PFSK-1 (cell line): ENCODE measurements at regions not wholly inside any gene's neighbourhood (a gene's known extent, or its start where the extent isn't known, plus 50 kb on each side); places are given as distances from the start of the nearest gene placed in this dataset.

Source experiments
- FOXP2 ChIP-seq: optimal IDR thresholded peaks from 2 replicates; pipeline ENCODE3; 2011; ENCODE audit warnings: borderline replicate concordance, control low read depth, inconsistent platforms; ENCODE audit not compliant: insufficient read depth; ENCODE audit errors: extremely low read length, extremely low read depth
- POLR2AphosphoS5 ChIP-seq: IDR thresholded peaks from 2 replicates; pipeline ENCODE4 v1.6.1; 2012; ENCODE audit warnings: low read depth, mild to moderate bottlenecking, control low read depth, low read length, moderate library complexity
- REST ChIP-seq, 2 experiments: IDR thresholded peaks; 2 replicates each; pipeline versions ENCODE4 v1.6.1 to v1.8.0; 2011 to 2012; ENCODE audit warnings: low read depth in 2 of 2, low read length in 2 of 2, control low read depth in 1 of 2, inconsistent platforms in 1 of 2, mild to moderate bottlenecking in 1 of 2, moderate library complexity in 1 of 2; ENCODE audit not compliant: insufficient read depth in 1 of 2
- SIN3A ChIP-seq: IDR thresholded peaks from 2 replicates; pipeline ENCODE4 v1.6.1; 2012; ENCODE audit warnings: mild to moderate bottlenecking, low read length, moderate library complexity, borderline replicate concordance; ENCODE audit not compliant: insufficient read depth
- TAF1 ChIP-seq: IDR thresholded peaks from 2 replicates; pipeline ENCODE4 v1.6.1; 2012; ENCODE audit warnings: low read length, control low read depth, borderline replicate concordance; ENCODE audit not compliant: insufficient read depth

- TF ChIP-seq SIN3A: no peak
- TF ChIP-seq POLR2AphosphoS5: no peak
- no peak for TF ChIP-seq TAF1
- no peak for TF ChIP-seq FOXP2
Observed at GRCh38 chr2:181185948-181186347, 205.5 kb downstream of the UBE2E3 start.

DNA sequence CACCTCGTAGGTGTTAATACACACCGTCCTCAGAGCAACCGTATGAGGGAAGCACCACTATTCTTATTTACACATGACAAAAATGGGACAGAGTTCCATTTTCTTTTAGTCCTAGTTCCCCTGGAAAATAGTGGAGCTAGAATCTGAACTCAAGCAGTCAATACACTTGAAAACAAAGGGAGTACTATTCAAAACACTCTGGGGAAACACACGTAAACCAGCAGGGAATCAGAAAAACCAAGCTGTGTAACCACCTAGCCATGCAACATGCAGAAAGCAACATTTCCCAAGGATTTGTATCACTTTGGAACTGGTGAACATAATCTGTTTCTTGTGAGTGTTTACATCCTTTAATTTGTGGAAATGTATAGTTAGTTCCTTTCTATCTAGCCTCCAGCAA is 208.2 kb downstream of the UBE2E3 start:
- no peak for TF ChIP-seq SIN3A
- no peak for TF ChIP-seq TAF1
- no peak for TF ChIP-seq REST (IDR thresholded peaks at IDR 0.05; ENCODE audit: insufficient read depth in 1 of 2, low read depth in 2 of 2, low read length in 2 of 2)
- no peak for TF ChIP-seq POLR2AphosphoS5
- TF ChIP-seq FOXP2: no peak

GRCh38 chr2:181189951-181190350 is 209.5 kb downstream of the UBE2E3 start:
- no peak for TF ChIP-seq REST (IDR thresholded peaks at IDR 0.05; ENCODE audit: insufficient read depth in 1 of 2, low read depth in 2 of 2, low read length in 2 of 2)
- no peak for TF ChIP-seq POLR2AphosphoS5
- TF ChIP-seq FOXP2: no peak
- no peak for TF ChIP-seq TAF1
- TF ChIP-seq SIN3A: no peak

DNA sequence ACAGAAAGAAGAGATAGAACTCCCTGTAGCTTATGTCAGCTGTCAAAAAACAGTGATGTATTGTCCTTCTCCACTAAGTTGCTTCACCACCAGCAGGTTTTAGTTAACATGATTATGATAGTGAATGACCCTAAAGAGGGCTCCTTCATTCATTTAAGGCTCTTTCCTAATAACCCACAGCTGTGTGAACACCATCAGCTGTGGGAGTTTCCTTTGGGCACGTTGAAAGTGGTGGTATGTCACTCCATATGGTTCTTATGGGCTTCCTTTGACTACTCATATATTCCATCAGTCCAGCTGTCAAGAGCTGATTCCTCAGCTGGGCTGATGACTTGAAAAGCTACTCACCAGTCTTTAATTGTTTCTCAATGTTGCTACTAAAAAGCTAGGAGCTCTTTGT is 210.3 kb downstream of the UBE2E3 start:
- TF ChIP-seq SIN3A (peak; percentile 92; the same call in 1 of the 2 replicates), FOXP2 (peak; percentile 35), POLR2AphosphoS5 (peak; percentile 66), REST (IDR thresholded peaks at IDR 0.05; ENCODE audit: insufficient read depth in 1 of 2, low read depth in 2 of 2, low read length in 2 of 2) (no peak; a peak in 1 of 4 replicates), TAF1 (no peak)

GRCh38 chr2:181193550-181193949 is 213.1 kb downstream of the UBE2E3 start:
- TF ChIP-seq FOXP2: no peak
- no peak for TF ChIP-seq REST (IDR thresholded peaks at IDR 0.05; ENCODE audit: insufficient read depth in 1 of 2, low read depth in 2 of 2, low read length in 2 of 2)
- no peak for TF ChIP-seq SIN3A
- no peak for TF ChIP-seq POLR2AphosphoS5
- no peak for TF ChIP-seq TAF1
